Stimulated activated CD4-positive, alpha-beta T cell treated with anti-CD3 and anti-CD28 coated beads, Interleukin-12 subunit alpha, Interleukin-12 subunit beta, amount 100 ng/mL, for 24 hours (primary cell): ENCODE measurements at regions not wholly inside any gene's neighbourhood (a gene's known extent, or its start where the extent isn't known, plus 50 kb on each side); places are given as distances from the start of the nearest gene placed in this dataset.

Experiments used
- DNase-seq, 2 experiments: peaks; one replicate each; pipeline ENCODE4 v3.0.0-alpha.2; 2020; ENCODE audit warnings: low read depth in 2 of 2

- DNase-seq, result no peak
Measured at GRCh38 chr2:205902041-205902899, 183.7 kb downstream of the INO80D start.

- DNase-seq, result no peak
Measured at GRCh38 chr2:205901491-205901890, 184.5 kb downstream of the INO80D start.

GRCh38 chr2:205898744-205899143, 187.2 kb downstream of the INO80D start:
- no peak for DNase-seq

- DNase-seq, result no peak
Measured at GRCh38 chr2:205895981-205896655, 189.9 kb downstream of the INO80D start.

GRCh38 chr2:205892665-205893259, 193.2 kb downstream of the INO80D start:
- DNase-seq, result no peak

- no peak for DNase-seq
Measured at GRCh38 chr2:205892251-205892655, 193.7 kb downstream of the INO80D start.

- DNase-seq, result no peak
Measured at GRCh38 chr2:205889114-205889513, 196.9 kb downstream of the INO80D start.

- no peak for DNase-seq
Measured at GRCh38 chr2:205887637-205888036, 198.3 kb downstream of the INO80D start.

GRCh38 chr2:205885492-205886099, 200.4 kb downstream of the INO80D start:
- DNase-seq, result peak; percentile 25 to 78

- no peak for DNase-seq
Measured at GRCh38 chr2:205883965-205884364, 201.7 kb downstream of the NRP2 start.

GRCh38 chr2:205882806-205883425, 200.6 kb downstream of the NRP2 start:
- no peak for DNase-seq

- DNase-seq, result no peak
Measured at GRCh38 chr2:205880048-205880447, 197.7 kb downstream of the NRP2 start.

GRCh38 chr2:205878999-205879762, 196.9 kb downstream of the NRP2 start:
- DNase-seq, result no peak

- DNase-seq, result no peak
Measured at GRCh38 chr2:205877496-205877895, 195.2 kb downstream of the NRP2 start.

- no peak for DNase-seq
Measured at GRCh38 chr2:205876127-205876526, 193.8 kb downstream of the NRP2 start.

GRCh38 chr2:205872716-205873115, 190.4 kb downstream of the NRP2 start:
- DNase-seq, result no peak

GRCh38 chr2:205869439-205869838, 187.1 kb downstream of the NRP2 start:
- no peak for DNase-seq

- peak in 1 of 2 experiments; percentile 24 for DNase-seq
Measured at GRCh38 chr2:205868773-205869333, 186.6 kb downstream of the NRP2 start.

GRCh38 chr2:205868053-205868452, 185.8 kb downstream of the NRP2 start:
- DNase-seq, result no peak

- no peak for DNase-seq
Measured at GRCh38 chr2:205867371-205867770, 185.1 kb downstream of the NRP2 start.
